ENCODE measurements at regions not wholly inside any gene's neighbourhood (a gene's known extent, or its start where the extent isn't known, plus 50 kb on each side); places are given as distances from the start of the nearest gene placed in this dataset.

GRCh38 chr2:8049176-8049575 lies 632.7 kb upstream of the ID2 start:
- peaks cover 0 to 7% (median 3%) of the 10 kb centered on the region in 7 donors for H3K9me3 Mint-ChIP-seq
- peaks cover 0 to 3% (median 2%) of the 10 kb centered on the region in 3 donors for H3K27me3 Mint-ChIP-seq (ENCODE audit: low read depth in 3 of 3)
- Histone ChIP-seq H3K4me1 (ENCODE audit: control insufficient read depth in 1 of 2, insufficient read depth in 2 of 2, low read length in 2 of 2) (no peaks in the 10 kb centered on the region), H3K9me3 (replicated peaks in 1 of 2; ENCODE audit: control insufficient read depth in 1 of 2, insufficient read depth in 1 of 2, low read length in 2 of 2) (no peaks in the 10 kb centered on the region), H3K4me2 (replicated peaks; ENCODE audit: extremely low read depth, low read length, poor library complexity, severe bottlenecking) (no peak overlapping the region), H2AFZ (ENCODE audit: insufficient read depth, low read depth, low read length, poor library complexity, severe bottlenecking) (no peak overlapping the region), H3K36me3 (replicated peaks in 1 of 2; ENCODE audit: control insufficient read depth in 1 of 2, insufficient read depth in 2 of 2, low read length in 2 of 2) (no peaks in the 10 kb centered on the region), H3K79me2 (ENCODE audit: insufficient read depth, low read length) (no peaks in the 10 kb centered on the region), H3K9ac (ENCODE audit: insufficient read depth, low read length, poor library complexity, severe bottlenecking) (no peak overlapping the region), H3K4me3 (replicated peaks in 1 of 3; ENCODE audit: low read depth in 2 of 3, low read length in 3 of 3) (no peak overlapping the region), H3K27me3 (ENCODE audit: control insufficient read depth in 2 of 2, insufficient read depth in 2 of 2, low read length in 2 of 2) (no peaks in the 10 kb centered on the region), H4K20me1 (ENCODE audit: insufficient read depth, low read length) (no peaks in the 10 kb centered on the region), H3K27ac (ENCODE audit: low read depth in 1 of 2, low read length in 2 of 2) (no peak overlapping the region)
- 95% methylated on average over 4 of the region's 4 CpGs for WGBS (ENCODE audit: insufficient coverage)
- H3K27ac Mint-ChIP-seq = no peak overlapping the region
- peaks cover 0 to 3% of the 10 kb centered on the region in 2 donors for H3K36me3 Mint-ChIP-seq
- TF ChIP-seq CTCF (IDR thresholded peaks at IDR 0.05) = no peak
- H3K4me3 Mint-ChIP-seq = no peak overlapping the region
- intact Hi-C loops (cut with micrococcal nuclease) = no loop called here
- peaks cover 8% of the 10 kb centered on the region for H3K4me1 Mint-ChIP-seq
- no peak for DNase-seq

GRCh38 chr2:8049851-8050571 lies 631.8 kb upstream of the ID2 start:
- H3K9me3 Mint-ChIP-seq = peaks cover 0 to 7% (median 3%) of the 10 kb centered on the region in 7 donors
- Histone ChIP-seq H3K9ac (ENCODE audit: insufficient read depth, low read length, poor library complexity, severe bottlenecking) (no peak overlapping the region), H3K27me3 (ENCODE audit: control insufficient read depth in 2 of 2, insufficient read depth in 2 of 2, low read length in 2 of 2) (no peaks in the 10 kb centered on the region), H3K36me3 (replicated peaks in 1 of 2; ENCODE audit: control insufficient read depth in 1 of 2, insufficient read depth in 2 of 2, low read length in 2 of 2) (no peaks in the 10 kb centered on the region), H4K20me1 (ENCODE audit: insufficient read depth, low read length) (no peaks in the 10 kb centered on the region), H3K4me1 (ENCODE audit: control insufficient read depth in 1 of 2, insufficient read depth in 2 of 2, low read length in 2 of 2) (peaks cover 0 to 3% of the 10 kb centered on the region in 2 donors), H3K27ac (ENCODE audit: low read depth in 1 of 2, low read length in 2 of 2) (no peak overlapping the region), H3K4me2 (replicated peaks; ENCODE audit: extremely low read depth, low read length, poor library complexity, severe bottlenecking) (no peak overlapping the region), H3K9me3 (replicated peaks in 1 of 2; ENCODE audit: control insufficient read depth in 1 of 2, insufficient read depth in 1 of 2, low read length in 2 of 2) (no peaks in the 10 kb centered on the region), H3K79me2 (ENCODE audit: insufficient read depth, low read length) (no peaks in the 10 kb centered on the region), H3K4me3 (replicated peaks in 1 of 3; ENCODE audit: low read depth in 2 of 3, low read length in 3 of 3) (no peak overlapping the region), H2AFZ (ENCODE audit: insufficient read depth, low read depth, low read length, poor library complexity, severe bottlenecking) (no peak overlapping the region)
- no peak overlapping the region for H3K4me3 Mint-ChIP-seq
- DNase-seq = no peak
- TF ChIP-seq CTCF (IDR thresholded peaks at IDR 0.05) = no peak
- intact Hi-C loops (cut with micrococcal nuclease) = no loop called here
- peaks cover 0 to 3% (median 2%) of the 10 kb centered on the region in 3 donors for H3K27me3 Mint-ChIP-seq (ENCODE audit: low read depth in 3 of 3)
- H3K27ac Mint-ChIP-seq = peak overlapping the region in 1 of 7 donors; percentile 30
- 80% methylated on average over 1 of the region's 3 CpGs for WGBS (ENCODE audit: insufficient coverage)
- H3K36me3 Mint-ChIP-seq = no peaks in the 10 kb centered on the region
- peaks cover 13% of the 10 kb centered on the region for H3K4me1 Mint-ChIP-seq

Data from CD14-positive monocyte (primary cell).